ENCODE measurements at regions not wholly inside any gene's neighbourhood (a gene's known extent, or its start where the extent isn't known, plus 50 kb on each side); places are given as distances from the start of the nearest gene placed in this dataset.
"Not testable (repeated sequence)": the region's sequence is repeated elsewhere in the genome, so short reads cannot be mapped to it uniquely, and the experiment has no call there.

DNA sequence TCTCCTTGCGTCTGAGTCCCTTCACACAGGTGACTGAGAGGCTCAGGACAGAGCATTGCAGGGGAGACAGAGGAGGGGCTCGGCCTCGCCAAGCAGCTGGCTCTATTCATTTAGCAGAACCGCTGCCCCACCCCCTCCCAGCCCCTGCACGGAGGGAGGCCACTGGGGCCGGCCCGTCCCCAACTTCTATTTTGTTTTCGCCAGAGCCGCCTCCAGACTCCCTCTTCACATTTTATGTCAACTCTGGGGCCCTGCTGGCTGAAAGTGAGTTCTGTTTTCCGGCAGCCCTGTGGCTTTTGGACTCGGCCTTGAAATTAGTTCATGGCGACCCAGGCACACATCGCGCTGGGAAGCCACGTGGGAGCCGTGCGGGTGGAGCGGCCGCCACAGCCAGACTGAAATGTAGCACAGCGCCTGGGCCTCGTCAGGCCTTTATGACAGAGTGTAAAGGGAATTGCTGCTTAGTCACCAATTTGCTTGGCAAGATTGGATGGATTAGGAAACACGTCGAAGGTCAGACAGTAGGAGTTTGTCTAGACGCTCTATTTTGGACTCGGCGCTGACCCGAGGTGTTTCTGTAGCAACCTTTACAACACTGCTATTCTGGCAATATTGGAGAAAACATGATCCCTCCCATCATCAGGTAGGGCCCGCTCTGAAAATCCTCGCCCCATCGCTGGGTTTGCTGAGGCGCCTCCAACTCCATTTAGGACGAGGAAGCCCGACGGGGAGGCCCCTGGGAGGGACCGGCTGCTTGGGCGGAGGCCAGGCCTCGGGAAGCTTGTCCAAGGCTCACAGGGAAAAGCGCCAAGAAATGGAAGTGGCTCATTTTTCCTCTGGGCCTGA is 90.7 kb upstream of the CTDP1 start:
- DNase-seq (ENCODE audit: low spot score): peak; percentile 98
- TF ChIP-seq, protein P1, sequence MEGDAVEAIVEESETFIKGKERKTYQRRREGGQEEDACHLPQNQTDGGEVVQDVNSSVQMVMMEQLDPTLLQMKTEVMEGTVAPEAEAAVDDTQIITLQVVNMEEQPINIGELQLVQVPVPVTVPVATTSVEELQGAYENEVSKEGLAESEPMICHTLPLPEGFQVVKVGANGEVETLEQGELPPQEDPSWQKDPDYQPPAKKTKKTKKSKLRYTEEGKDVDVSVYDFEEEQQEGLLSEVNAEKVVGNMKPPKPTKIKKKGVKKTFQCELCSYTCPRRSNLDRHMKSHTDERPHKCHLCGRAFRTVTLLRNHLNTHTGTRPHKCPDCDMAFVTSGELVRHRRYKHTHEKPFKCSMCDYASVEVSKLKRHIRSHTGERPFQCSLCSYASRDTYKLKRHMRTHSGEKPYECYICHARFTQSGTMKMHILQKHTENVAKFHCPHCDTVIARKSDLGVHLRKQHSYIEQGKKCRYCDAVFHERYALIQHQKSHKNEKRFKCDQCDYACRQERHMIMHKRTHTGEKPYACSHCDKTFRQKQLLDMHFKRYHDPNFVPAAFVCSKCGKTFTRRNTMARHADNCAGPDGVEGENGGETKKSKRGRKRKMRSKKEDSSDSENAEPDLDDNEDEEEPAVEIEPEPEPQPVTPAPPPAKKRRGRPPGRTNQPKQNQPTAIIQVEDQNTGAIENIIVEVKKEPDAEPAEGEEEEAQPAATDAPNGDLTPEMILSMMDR (IDR thresholded peaks at IDR 0.05): no peak
- H3K4me3 ChIP-seq: peak overlapping the region; percentile 56
- H3K27ac ChIP-seq: peak overlapping the region; percentile 83 to 94

DNA sequence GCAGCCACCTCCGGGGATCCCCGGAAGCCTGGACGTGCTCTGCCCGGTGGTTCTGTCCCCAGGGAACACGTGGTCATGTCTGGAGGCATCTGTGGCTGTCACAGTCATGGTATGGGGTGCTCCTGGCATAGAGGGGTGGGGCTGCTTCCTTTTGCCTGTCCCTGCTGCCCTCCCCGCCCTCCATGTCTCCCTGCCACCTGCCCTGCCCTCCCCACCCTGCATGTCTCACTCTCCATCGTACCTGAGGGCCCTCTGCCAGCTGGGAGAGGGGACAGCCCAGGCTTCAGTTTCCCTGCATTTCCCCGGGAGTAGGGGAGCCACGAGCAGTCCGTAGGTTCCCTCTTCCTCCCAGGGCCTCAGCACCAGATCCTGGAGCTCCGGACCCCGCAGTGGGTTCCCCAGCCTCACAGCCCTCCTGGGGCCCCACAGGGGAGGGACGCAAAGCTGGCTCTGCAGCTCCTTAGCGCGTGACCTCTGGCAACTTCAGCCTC is 90.0 kb upstream of the CTDP1 start:
- TF ChIP-seq, protein P1 (IDR thresholded peaks at IDR 0.05): no peak
- peak overlapping the region; percentile 83 to 94 for H3K27ac ChIP-seq
- H3K4me3 ChIP-seq: peak overlapping the region; percentile 56
- no peak for DNase-seq (ENCODE audit: low spot score)

- Histone ChIP-seq H3K4me3 (no peak overlapping the region), H3K27ac (peak overlapping the region; percentile 83 to 94)
- TF ChIP-seq, protein P1 (IDR thresholded peaks at IDR 0.05): no peak
- no peak for DNase-seq (ENCODE audit: low spot score)
Observed at GRCh38 chr18:79590191-79591031, 89.2 kb upstream of the CTDP1 start.

- TF ChIP-seq, protein P1 (IDR thresholded peaks at IDR 0.05): no peak
- DNase-seq (ENCODE audit: low spot score): no peak
- Histone ChIP-seq H3K4me3 (no peak overlapping the region), H3K27ac (peak overlapping the region in 1 of 2 donors; percentile 94)
Observed at GRCh38 chr18:79591032-79591308, 88.6 kb upstream of the CTDP1 start.

- not testable (repeated sequence) for DNase-seq (ENCODE audit: low spot score); H3K4me3 ChIP-seq
Observed at GRCh38 chr18:79592684-79593083, 86.9 kb upstream of the CTDP1 start.

DNA sequence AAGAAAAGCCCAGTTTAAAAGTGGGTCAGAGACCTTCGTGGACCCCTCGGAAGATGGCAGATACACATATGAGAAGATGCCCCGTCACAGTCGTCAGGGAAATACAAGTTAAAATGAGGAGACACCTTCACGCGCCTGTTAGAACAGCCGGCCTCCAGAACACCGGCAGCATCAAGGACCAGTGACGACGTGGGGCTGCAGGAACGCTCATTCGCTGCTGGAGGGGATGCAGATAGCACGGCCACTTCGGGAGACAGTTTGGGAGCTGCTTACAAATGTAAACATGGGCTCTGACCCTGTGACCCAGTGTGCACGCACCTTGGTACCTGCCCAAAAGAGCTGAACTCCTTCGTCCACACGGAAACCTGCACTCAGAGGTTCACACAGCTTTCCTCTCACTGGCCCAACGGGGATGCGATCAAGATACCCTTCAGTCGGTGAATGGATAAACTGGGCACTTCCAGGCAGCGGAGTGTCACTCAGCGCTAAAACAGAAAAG is 83.7 kb upstream of the CTDP1 start:
- Histone ChIP-seq H3K4me3 (no peak overlapping the region), H3K27ac (no peak overlapping the region)
- no peak for DNase-seq (ENCODE audit: low spot score)
- TF ChIP-seq, protein P1 (IDR thresholded peaks at IDR 0.05): no peak

More at GRCh38 chr18:79592684-79593083, 86.9 kb upstream of the CTDP1 start:
- not testable (repeated sequence) for H3K27ac ChIP-seq

DNA sequence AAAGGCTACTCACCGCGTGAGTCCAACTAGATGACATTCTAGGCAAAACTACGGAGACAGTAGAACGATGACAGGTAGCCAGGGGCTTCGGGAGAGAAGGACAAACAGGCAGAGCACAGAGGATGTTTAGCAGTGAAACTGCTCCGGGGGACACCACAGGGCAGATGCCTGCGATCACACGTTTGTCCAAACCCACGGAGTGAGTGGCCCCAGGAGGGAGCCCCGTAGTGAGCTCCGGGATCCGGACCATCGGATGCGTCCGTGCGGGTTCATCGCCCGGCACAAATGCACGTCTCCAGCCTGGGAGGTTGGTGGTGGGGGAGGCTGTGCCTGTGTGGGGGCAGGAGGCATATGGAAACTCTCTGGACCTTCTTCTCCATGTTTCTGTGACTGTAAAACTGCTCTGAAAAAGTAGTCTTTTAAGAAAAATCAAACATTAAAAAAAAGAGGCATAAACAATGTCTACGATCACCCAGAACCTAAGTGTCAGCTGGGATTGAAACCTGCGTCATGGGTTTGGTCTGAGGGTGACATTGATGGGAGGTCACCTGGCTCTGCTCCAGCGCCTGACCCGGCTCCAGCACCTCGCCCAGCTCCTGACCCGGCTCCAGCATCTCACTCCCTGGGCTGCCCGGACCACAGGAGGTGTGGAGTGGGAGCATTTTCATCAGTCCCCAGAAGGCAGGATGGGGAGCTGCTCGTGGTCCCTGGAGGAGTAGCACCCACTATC is 83.0 kb upstream of the CTDP1 start:
- no peak for DNase-seq (ENCODE audit: low spot score)
- Histone ChIP-seq H3K27ac (no peak overlapping the region), H3K4me3 (no peak overlapping the region)
- TF ChIP-seq, protein P1 (IDR thresholded peaks at IDR 0.05): no peak
